HepG2 (cell line): ENCODE measurements at regions not wholly inside any gene's neighbourhood (a gene's known extent, or its start where the extent isn't known, plus 50 kb on each side); places are given as distances from the start of the nearest gene placed in this dataset.
A peak's percentile ranks its signal among the peaks of the same experiment; 100 is the strongest.

Experiments used
- ATAC-seq: fragments of 200-7000 bp; cut with Tn5 transposase; 3 replicates; pipeline ENCODE4 v1.9.1; 2020; ENCODE audit warnings: mild to moderate bottlenecking, moderate library complexity
- BruUV-seq: library from RNA; stranded (reverse); fragments of 400-500 nt; replicated peaks from 2 replicates; lab custom pipeline; 2021; lab: Mats Ljungman, UMichigan
- CTCF ChIA-PET: fragments of 300-600 bp; formaldehyde crosslinking; extraction: SDS; loops from one replicate; lab custom pipeline; 2021; ENCODE audit warnings: low total read pairs, inconsistent platforms, low intra/inter-chr PET ratio; lab: Yijun Ruan, JAX
- POLR2A ChIA-PET: fragments of 350-600 bp; sonication (Branson Sonifier 250); formaldehyde crosslinking; loops from one replicate; lab custom pipeline; 2020; ENCODE audit warnings: antibody characterized with exemption, inconsistent platforms; lab: Yijun Ruan, JAX
- DNase-seq: peaks from one replicate; pipeline ENCODE4 v3.0.0-alpha.2; 2015; ENCODE audit warnings: low spot score
- FAIRE-seq: peaks from 3 replicates; lab custom pipeline; 2011; peaks lifted over from hg19 to GRCh38; lab: Jason Lieb, UNC
- H2AFZ ChIP-seq: one replicate; pipeline ENCODE4 v1.6.1; 2011; ENCODE audit warnings: low read length, inconsistent platforms
- H3K27ac ChIP-seq: fragments of 300-600 bp; 3 replicates; pipeline ENCODE4 v1.8.0; 2011; ENCODE audit warnings: mixed run types, mild to moderate bottlenecking, mixed read lengths, low read length, inconsistent platforms; ENCODE audit not compliant: insufficient read depth; ENCODE audit errors: extremely low read length
- H3K27me3 ChIP-seq, 2 experiments: fragments of 200-600 bp in 1 of 2; 2 replicates in 1 of 2; 3 replicates in 1 of 2; pipeline versions ENCODE4 v1.6.0 to v1.8.0; 2011; ENCODE audit warnings: low read length in 2 of 2, mild to moderate bottlenecking in 2 of 2, moderate library complexity in 2 of 2, inconsistent platforms in 1 of 2; ENCODE audit not compliant: insufficient read depth in 2 of 2, control insufficient read depth in 1 of 2
- H3K36me3 ChIP-seq, 2 experiments: fragments of 200-600 bp in 1 of 2; replicated peaks in 1 of 2; 2 replicates in 1 of 2; 3 replicates in 1 of 2; pipeline versions ENCODE4 v1.5.1 to v1.8.0; 2011; ENCODE audit warnings: low read length in 2 of 2, inconsistent platforms in 1 of 2; ENCODE audit not compliant: insufficient read depth in 2 of 2, control insufficient read depth in 1 of 2
- H3K4me1 ChIP-seq: 2 replicates; pipeline ENCODE4 v1.5.1; 2012; ENCODE audit warnings: low read length, inconsistent platforms; ENCODE audit not compliant: insufficient read depth
- H3K4me2 ChIP-seq: 2 replicates; pipeline ENCODE4 v1.6.0; 2011; ENCODE audit warnings: low read depth, low read length, inconsistent platforms
- H3K4me3 ChIP-seq, 3 experiments: fragments of 200-600 bp in 1 of 3; sonication (generic), shearing (Covaris generic) in 1 of 3; replicated peaks in 1 of 3; 2 replicates each; pipeline ENCODE4 v1.5.1; 2011 to 2016; ENCODE audit warnings: low read length in 3 of 3, inconsistent platforms in 2 of 3, low read depth in 2 of 3, mild to moderate bottlenecking in 2 of 3, control low read depth in 1 of 3, mixed read lengths in 1 of 3; ENCODE audit not compliant: insufficient read depth in 1 of 3
- H3K79me2 ChIP-seq: one replicate; pipeline ENCODE4 v1.6.1; 2011; ENCODE audit warnings: low read length, inconsistent platforms; ENCODE audit not compliant: insufficient read depth
- H3K9ac ChIP-seq: 2 replicates; pipeline ENCODE4 v1.6.0; 2011; ENCODE audit warnings: mild to moderate bottlenecking, low read depth, low read length, inconsistent platforms; ENCODE audit not compliant: insufficient read depth
- H3K9me3 ChIP-seq: 2 replicates; pipeline ENCODE4 v1.5.1; 2012; ENCODE audit warnings: mild to moderate bottlenecking, low read length
- H4K20me1 ChIP-seq: 2 replicates; pipeline ENCODE4 v1.6.0; 2011; ENCODE audit warnings: inconsistent platforms, mild to moderate bottlenecking, low read length, moderate library complexity; ENCODE audit not compliant: insufficient read depth
- CEBPB ChIP-seq: IDR thresholded peaks from 2 replicates; pipeline ENCODE4 v1.6.1; 2011; ENCODE audit warnings: low read depth, low read length, improper control_type of control experiment, borderline replicate concordance
- CEBPG ChIP-seq: IDR thresholded peaks from 2 replicates; pipeline ENCODE4 v1.6.1; 2016
- FLYWCH1 ChIP-seq: sonication (generic); formaldehyde crosslinking; IDR thresholded peaks from 2 replicates; pipeline ENCODE4 v1.8.1; 2023; ENCODE audit warnings: mild to moderate bottlenecking, missing genetic modification reagents
- HNRNPL ChIP-seq: fragments of 200-400 bp; formaldehyde crosslinking; IDR thresholded peaks from 2 replicates; pipeline ENCODE4 v1.6.1; 2017; ENCODE audit warnings: mild to moderate bottlenecking, low read depth, low read length
- JUN ChIP-seq: sonication (generic); formaldehyde crosslinking; IDR thresholded peaks from 2 replicates; pipeline ENCODE4 v1.4.0; 2020; ENCODE audit warnings: mild to moderate bottlenecking, missing genetic modification reagents
- NR1H2 ChIP-seq: sonication (generic); formaldehyde crosslinking; IDR thresholded peaks from 2 replicates; pipeline ENCODE4 v1.8.1; 2022; ENCODE audit warnings: low read depth, missing genetic modification reagents, borderline replicate concordance
- SCMH1 ChIP-seq: sonication (generic); formaldehyde crosslinking; IDR thresholded peaks from 2 replicates; pipeline ENCODE4 v1.9.0; 2021; ENCODE audit warnings: missing genetic modification reagents, mild to moderate bottlenecking, borderline replicate concordance
- TBL1XR1 ChIP-seq: fragments of 150-350 bp; IDR thresholded peaks from 2 replicates; pipeline ENCODE4 v1.6.1; 2014; ENCODE audit warnings: borderline replicate concordance, low read length; ENCODE audit not compliant: partially characterized antibody
- TBX2 ChIP-seq: sonication (generic); formaldehyde crosslinking; IDR thresholded peaks from 2 replicates; pipeline ENCODE4 v1.5.0; 2020; ENCODE audit warnings: missing genetic modification reagents, mild to moderate bottlenecking, borderline replicate concordance
- ZNF207 ChIP-seq: fragments of 450-650 bp; IDR thresholded peaks from 2 replicates; pipeline ENCODE4 v1.6.1; 2016; ENCODE audit warnings: antibody characterized with exemption, borderline replicate concordance
- WGBS: methylation state at CpG from one replicate; pipeline ENCODE4 v1.1.6; 2017; ENCODE audit warnings: low lambda C conversion rate; 5-methylcytosine and 5-hydroxymethylcytosine counted together
- in situ Hi-C: cut with HindIII; loops from 2 replicates; pipeline ENCODE4 v1.10.0; 2017; ENCODE audit warnings: low pct_unique_long_range_greater_than_20kb; ENCODE audit not compliant: extremely low pct_ligation_motif_present
- intact Hi-C: fragments of 100-400 bp; cut with micrococcal nuclease; formaldehyde crosslinking; loops from one replicate; pipeline ENCODE4 v1.10.0; 2022; ENCODE audit not compliant: unreplicated experiment
- TF ChIP-seq, protein P1 (sequence below): sonication (generic); formaldehyde crosslinking; IDR thresholded peaks from 2 replicates; pipeline ENCODE4 v1.5.1; 2020; ENCODE audit warnings: missing genetic modification reagents, mild to moderate bottlenecking, borderline replicate concordance
- TF ChIP-seq, protein P2 (sequence below): sonication (generic); formaldehyde crosslinking; conservative IDR thresholded peaks from 2 replicates; pipeline ENCODE4 v1.5.0; 2020; ENCODE audit warnings: missing genetic modification reagents
- TF ChIP-seq, protein P3 (sequence below): sonication (generic); formaldehyde crosslinking; IDR thresholded peaks from 2 replicates; pipeline ENCODE4 v1.8.1; 2023; ENCODE audit warnings: missing genetic modification reagents, mild to moderate bottlenecking, borderline replicate concordance
- TF ChIP-seq, protein P4 (sequence below): sonication (generic); formaldehyde crosslinking; IDR thresholded peaks from 2 replicates; pipeline ENCODE4 v1.5.1; 2020; ENCODE audit warnings: missing genetic modification reagents, mild to moderate bottlenecking, borderline replicate concordance

DNA sequence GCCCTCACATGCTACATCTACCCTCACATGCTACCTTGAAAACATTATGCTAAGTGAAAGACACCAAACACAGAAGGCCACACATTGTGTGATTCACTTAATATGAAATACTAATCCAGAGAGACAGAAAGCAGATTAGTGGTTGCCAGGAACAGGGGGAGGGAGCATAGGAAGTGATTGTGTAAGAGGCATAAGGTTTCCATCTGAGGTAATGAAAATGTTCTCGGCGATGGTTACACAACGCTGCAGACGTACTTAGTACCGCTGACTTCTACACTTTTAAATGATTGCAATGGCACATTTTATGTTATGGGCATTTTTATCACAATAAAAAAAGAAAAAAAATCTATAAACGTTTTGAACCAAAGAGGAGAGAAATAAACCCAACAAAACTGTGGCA, 742.3 kb downstream of the TYW1 start:
- H3K36me3 ChIP-seq: no peaks in the 10 kb centered on the region
- no peaks in the 10 kb centered on the region for H3K79me2 ChIP-seq
- H2AFZ ChIP-seq: no peak overlapping the region
- intact Hi-C loops: no loop called here
- no peaks in the 10 kb centered on the region for H3K27me3 ChIP-seq
- POLR2A ChIA-PET: no interaction called here
- DNase-seq: no peak
- no peak overlapping the region for H3K4me2 ChIP-seq
- TF ChIP-seq FLYWCH1: no peak
- TF ChIP-seq, protein P1, sequence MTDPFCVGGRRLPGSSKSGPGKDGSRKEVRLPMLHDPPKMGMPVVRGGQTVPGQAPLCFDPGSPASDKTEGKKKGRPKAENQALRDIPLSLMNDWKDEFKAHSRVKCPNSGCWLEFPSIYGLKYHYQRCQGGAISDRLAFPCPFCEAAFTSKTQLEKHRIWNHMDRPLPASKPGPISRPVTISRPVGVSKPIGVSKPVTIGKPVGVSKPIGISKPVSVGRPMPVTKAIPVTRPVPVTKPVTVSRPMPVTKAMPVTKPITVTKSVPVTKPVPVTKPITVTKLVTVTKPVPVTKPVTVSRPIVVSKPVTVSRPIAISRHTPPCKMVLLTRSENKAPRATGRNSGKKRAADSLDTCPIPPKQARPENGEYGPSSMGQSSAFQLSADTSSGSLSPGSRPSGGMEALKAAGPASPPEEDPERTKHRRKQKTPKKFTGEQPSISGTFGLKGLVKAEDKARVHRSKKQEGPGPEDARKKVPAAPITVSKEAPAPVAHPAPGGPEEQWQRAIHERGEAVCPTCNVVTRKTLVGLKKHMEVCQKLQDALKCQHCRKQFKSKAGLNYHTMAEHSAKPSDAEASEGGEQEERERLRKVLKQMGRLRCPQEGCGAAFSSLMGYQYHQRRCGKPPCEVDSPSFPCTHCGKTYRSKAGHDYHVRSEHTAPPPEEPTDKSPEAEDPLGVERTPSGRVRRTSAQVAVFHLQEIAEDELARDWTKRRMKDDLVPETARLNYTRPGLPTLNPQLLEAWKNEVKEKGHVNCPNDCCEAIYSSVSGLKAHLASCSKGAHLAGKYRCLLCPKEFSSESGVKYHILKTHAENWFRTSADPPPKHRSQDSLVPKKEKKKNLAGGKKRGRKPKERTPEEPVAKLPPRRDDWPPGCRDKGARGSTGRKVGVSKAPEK (CRISPR knock-in tag): no peak
- no peak for TF ChIP-seq HNRNPL
- peak; percentile 29; the same call in 1 of the 2 replicates for TF ChIP-seq CEBPG (CRISPR knock-in tag)
- TF ChIP-seq CEBPB: peak; percentile 72; the same call in 1 of the 2 replicates
- no TSS peak for BruUV-seq
- no peak overlapping the region for H3K4me3 ChIP-seq
- no peaks in the 10 kb centered on the region for H4K20me1 ChIP-seq
- no peak for ATAC-seq
- 10% methylated on average over 6 of the region's 6 CpGs for WGBS
- CTCF ChIA-PET: no interaction called here
- FAIRE-seq: no peak
- H3K9me3 ChIP-seq: peaks cover 6% of the 10 kb centered on the region; the same call in 1 of the 2 replicates
- H3K4me1 ChIP-seq: no peaks in the 10 kb centered on the region
- no peak overlapping the region for H3K27ac ChIP-seq
- H3K9ac ChIP-seq: no peak overlapping the region
- in situ Hi-C loops: no loop called here

DNA sequence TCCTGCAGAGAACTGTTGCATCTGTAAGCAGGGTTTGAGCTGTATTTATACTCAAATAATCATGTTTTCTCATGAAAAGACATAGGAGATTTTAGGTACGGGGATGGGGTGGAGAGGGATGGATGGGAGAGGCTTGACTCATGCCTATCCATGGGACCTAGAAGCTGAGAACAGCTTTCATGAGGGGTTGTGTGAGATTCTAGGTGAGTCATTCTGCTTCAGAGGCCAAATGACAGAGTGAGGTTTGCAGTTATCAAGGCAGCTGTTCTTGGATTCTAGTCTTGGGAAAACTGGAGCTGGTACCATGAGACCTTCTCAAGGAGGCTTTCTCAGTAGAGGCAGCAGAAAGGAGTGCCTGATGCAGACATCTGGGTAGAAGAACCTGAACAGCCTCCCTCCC, 746.9 kb downstream of the TYW1 start:
- Histone ChIP-seq H3K4me3 (no peak overlapping the region), H2AFZ (no peak overlapping the region), H3K27ac (no peak overlapping the region), H3K36me3 (no peaks in the 10 kb centered on the region), H3K9me3 (peaks cover 6% of the 10 kb centered on the region; the same call in 1 of the 2 replicates), H3K79me2 (no peaks in the 10 kb centered on the region), H4K20me1 (no peaks in the 10 kb centered on the region), H3K27me3 (no peaks in the 10 kb centered on the region), H3K9ac (no peak overlapping the region), H3K4me1 (no peaks in the 10 kb centered on the region), H3K4me2 (no peak overlapping the region)
- POLR2A ChIA-PET: no interaction called here
- no TSS peak for BruUV-seq
- in situ Hi-C loops: no loop called here
- DNase-seq (no peak), ATAC-seq (no peak), FAIRE-seq (no peak)
- 10% methylated on average over 1 of the region's 1 CpG for WGBS
- intact Hi-C loops: no loop called here
- CTCF ChIA-PET: no interaction called here
- TF ChIP-seq TBL1XR1: no peak
- TF ChIP-seq JUN: no peak
- TF ChIP-seq, protein P2, sequence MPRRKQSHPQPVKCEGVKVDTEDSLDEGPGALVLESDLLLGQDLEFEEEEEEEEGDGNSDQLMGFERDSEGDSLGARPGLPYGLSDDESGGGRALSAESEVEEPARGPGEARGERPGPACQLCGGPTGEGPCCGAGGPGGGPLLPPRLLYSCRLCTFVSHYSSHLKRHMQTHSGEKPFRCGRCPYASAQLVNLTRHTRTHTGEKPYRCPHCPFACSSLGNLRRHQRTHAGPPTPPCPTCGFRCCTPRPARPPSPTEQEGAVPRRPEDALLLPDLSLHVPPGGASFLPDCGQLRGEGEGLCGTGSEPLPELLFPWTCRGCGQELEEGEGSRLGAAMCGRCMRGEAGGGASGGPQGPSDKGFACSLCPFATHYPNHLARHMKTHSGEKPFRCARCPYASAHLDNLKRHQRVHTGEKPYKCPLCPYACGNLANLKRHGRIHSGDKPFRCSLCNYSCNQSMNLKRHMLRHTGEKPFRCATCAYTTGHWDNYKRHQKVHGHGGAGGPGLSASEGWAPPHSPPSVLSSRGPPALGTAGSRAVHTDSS (CRISPR knock-in tag): no peak
- no peak for TF ChIP-seq ZNF207
- TF ChIP-seq, protein P3, sequence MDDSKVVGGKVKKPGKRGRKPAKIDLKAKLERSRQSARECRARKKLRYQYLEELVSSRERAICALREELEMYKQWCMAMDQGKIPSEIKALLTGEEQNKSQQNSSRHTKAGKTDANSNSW (CRISPR knock-in tag): no peak
- TF ChIP-seq, protein P4, sequence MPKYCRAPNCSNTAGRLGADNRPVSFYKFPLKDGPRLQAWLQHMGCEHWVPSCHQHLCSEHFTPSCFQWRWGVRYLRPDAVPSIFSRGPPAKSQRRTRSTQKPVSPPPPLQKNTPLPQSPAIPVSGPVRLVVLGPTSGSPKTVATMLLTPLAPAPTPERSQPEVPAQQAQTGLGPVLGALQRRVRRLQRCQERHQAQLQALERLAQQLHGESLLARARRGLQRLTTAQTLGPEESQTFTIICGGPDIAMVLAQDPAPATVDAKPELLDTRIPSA (CRISPR knock-in tag): no peak
- no peak for TF ChIP-seq TBX2 (CRISPR knock-in tag)
- no peak for TF ChIP-seq SCMH1
- no peak for TF ChIP-seq NR1H2 (CRISPR knock-in tag)
